SK-N-SH treated with all-trans-retinoic acid at 6 μM for 48 hours (cell line): ENCODE measurements at regions not wholly inside any gene's neighbourhood (a gene's known extent, or its start where the extent isn't known, plus 50 kb on each side); places are given as distances from the start of the nearest gene placed in this dataset.

ENCODE experiments used
- ATAC-seq: fragments of 200-7000 bp; cut with Tn5 transposase; 3 replicates; pipeline ENCODE4 v1.9.1; 2020; ENCODE audit warnings: mild to moderate bottlenecking, moderate library complexity
- ARNTL ChIP-seq: fragments of 450-650 bp; formaldehyde crosslinking; IDR thresholded peaks from 2 replicates; pipeline ENCODE4 v1.5.0; 2020; ENCODE audit warnings: low read depth, mild to moderate bottlenecking, moderate library complexity, borderline replicate concordance
- BACH2 ChIP-seq: fragments of 250-450 bp; sonication (Bioruptor Pico); IDR thresholded peaks from 2 replicates; pipeline ENCODE4 v1.9.0; 2021; ENCODE audit warnings: mild to moderate bottlenecking, borderline replicate concordance
- CREB5 ChIP-seq: fragments of 250-450 bp; sonication (Bioruptor Pico); IDR thresholded peaks from 2 replicates; pipeline ENCODE4 v1.5.1; 2020; ENCODE audit warnings: low read depth, mild to moderate bottlenecking, moderate library complexity
- CSDC2 ChIP-seq: fragments of 250-450 bp; sonication (Bioruptor Pico); IDR thresholded peaks from 2 replicates; pipeline ENCODE4 v1.5.0; 2020; ENCODE audit warnings: mild to moderate bottlenecking, moderate library complexity
- CSRNP3 ChIP-seq: fragments of 250-450 bp; sonication (Bioruptor Pico); IDR thresholded peaks from 2 replicates; pipeline ENCODE4 v1.5.1; 2021; ENCODE audit warnings: mild to moderate bottlenecking, moderate library complexity
- GLIS3 ChIP-seq: fragments of 250-450 bp; sonication (Bioruptor Pico); IDR thresholded peaks from 2 replicates; pipeline ENCODE4 v1.5.0; 2020; ENCODE audit warnings: mild to moderate bottlenecking, moderate library complexity
- ISL1 ChIP-seq: fragments of 250-450 bp; sonication (Bioruptor Pico); IDR thresholded peaks from 2 replicates; pipeline ENCODE4 v2.1.2; 2022; ENCODE audit warnings: mild to moderate bottlenecking, moderate library complexity
- OSR1 ChIP-seq: fragments of 250-450 bp; sonication (Bioruptor Pico); IDR thresholded peaks from 2 replicates; pipeline ENCODE4 v1.8.0; 2022; ENCODE audit warnings: moderate library complexity, mild to moderate bottlenecking, inconsistent platforms
- POU6F1 ChIP-seq: fragments of 250-450 bp; sonication (Bioruptor Pico); IDR thresholded peaks from 2 replicates; pipeline ENCODE4 v1.8.0; 2021; ENCODE audit warnings: low read depth, mild to moderate bottlenecking, moderate library complexity, borderline replicate concordance
- PPARA ChIP-seq: fragments of 250-450 bp; sonication (Bioruptor Pico); IDR thresholded peaks from 2 replicates; pipeline ENCODE4 v1.5.0; 2020; ENCODE audit warnings: mild to moderate bottlenecking, borderline replicate concordance
- RARB ChIP-seq: fragments of 250-450 bp; sonication (Bioruptor Pico); IDR thresholded peaks from 2 replicates; pipeline ENCODE4 v1.8.0; 2021; ENCODE audit warnings: mild to moderate bottlenecking, moderate library complexity
- SNAI2 ChIP-seq: fragments of 250-450 bp; sonication (Bioruptor Pico); IDR thresholded peaks from 2 replicates; pipeline ENCODE4 v1.5.0; 2020; ENCODE audit warnings: mild to moderate bottlenecking, moderate library complexity
- TCF4 ChIP-seq: fragments of 250-450 bp; sonication (Bioruptor Pico); IDR thresholded peaks from 2 replicates; pipeline ENCODE4 v1.8.0; 2021; ENCODE audit warnings: mild to moderate bottlenecking, moderate library complexity, borderline replicate concordance
- TOX ChIP-seq: fragments of 250-450 bp; sonication (Bioruptor Pico); IDR thresholded peaks from 2 replicates; pipeline ENCODE4 v1.8.0; 2021; ENCODE audit warnings: mild to moderate bottlenecking, moderate library complexity, borderline replicate concordance
- TSHZ2 ChIP-seq: fragments of 250-450 bp; sonication (Bioruptor Pico); IDR thresholded peaks from 2 replicates; pipeline ENCODE4 v1.5.0; 2020; ENCODE audit warnings: mild to moderate bottlenecking, moderate library complexity
- ZC3H10 ChIP-seq: fragments of 250-450 bp; sonication (Bioruptor Pico); IDR thresholded peaks from 2 replicates; pipeline ENCODE4 v1.5.1; 2021; ENCODE audit warnings: mild to moderate bottlenecking, moderate library complexity
- ZFP3 ChIP-seq: fragments of 250-450 bp; sonication (Bioruptor Pico); IDR thresholded peaks from 2 replicates; pipeline ENCODE4 v1.5.0; 2020; ENCODE audit warnings: mild to moderate bottlenecking, moderate library complexity
- ZFP30 ChIP-seq: fragments of 450-650 bp; formaldehyde crosslinking; IDR thresholded peaks from 2 replicates; pipeline ENCODE4 v1.5.0; 2022; ENCODE audit warnings: mild to moderate bottlenecking, moderate library complexity
- ZNF565 ChIP-seq: fragments of 450-650 bp; formaldehyde crosslinking; conservative IDR thresholded peaks from 2 replicates; pipeline ENCODE4 v1.5.0; 2020; ENCODE audit warnings: low read depth, mild to moderate bottlenecking, moderate library complexity
- ZNF70 ChIP-seq: fragments of 450-650 bp; formaldehyde crosslinking; IDR thresholded peaks from 2 replicates; pipeline ENCODE4 v1.5.0; 2020; ENCODE audit warnings: mild to moderate bottlenecking, moderate library complexity
- ZNF8 ChIP-seq: fragments of 450-650 bp; formaldehyde crosslinking; IDR thresholded peaks from 2 replicates; pipeline ENCODE4 v1.5.0; 2020; ENCODE audit warnings: mild to moderate bottlenecking, moderate library complexity

GRCh38 chr4:124025428-124025827 lies 628.8 kb downstream of the SPRY1 start:
- no peak for ATAC-seq
- no peak for TF ChIP-seq ZFP3
- TF ChIP-seq PPARA = no peak
- no peak for TF ChIP-seq ZNF565 (CRISPR knock-in tag)
- no peak for TF ChIP-seq ZC3H10 (CRISPR knock-in tag)
- TF ChIP-seq, all 23 proteins: peak for 0

GRCh38 chr4:124028182-124028581 lies 631.6 kb downstream of the SPRY1 start:
- TF ChIP-seq CSRNP3 (CRISPR knock-in tag) = no peak
- no peak for TF ChIP-seq GLIS3 (CRISPR knock-in tag)
- TF ChIP-seq ZNF70 = no peak
- no peak for TF ChIP-seq BACH2
- no peak; the same call in 1 of the 2 replicates for TF ChIP-seq ISL1 (CRISPR knock-in tag)
- TF ChIP-seq TOX (CRISPR knock-in tag) = no peak
- TF ChIP-seq ZC3H10 (CRISPR knock-in tag) = no peak
- no peak for ATAC-seq

- TF ChIP-seq CREB5 = no peak
- no peak for ATAC-seq
Measured at GRCh38 chr4:124030147-124030546, 633.6 kb downstream of the SPRY1 start.

GRCh38 chr4:124032035-124032434 lies 635.4 kb downstream of the SPRY1 start:
- no peak for ATAC-seq
- TF ChIP-seq TCF4 (CRISPR knock-in tag) (no peak), OSR1 (CRISPR knock-in tag) (no peak), CSDC2 (CRISPR knock-in tag) (no peak), ZNF565 (CRISPR knock-in tag) (no peak), ISL1 (CRISPR knock-in tag) (no peak), CSRNP3 (CRISPR knock-in tag) (no peak), SNAI2 (CRISPR knock-in tag) (no peak), ZNF8 (no peak), ARNTL (no peak), ZFP30 (CRISPR knock-in tag) (no peak)

GRCh38 chr4:124035364-124036041 lies 638.9 kb downstream of the SPRY1 start:
- TF ChIP-seq GLIS3 (CRISPR knock-in tag) (no peak), POU6F1 (no peak), ZFP3 (no peak), ZNF8 (no peak), RARB (CRISPR knock-in tag) (no peak), TSHZ2 (no peak), CREB5 (no peak), SNAI2 (CRISPR knock-in tag) (no peak), ZNF70 (no peak), TCF4 (CRISPR knock-in tag) (no peak), OSR1 (CRISPR knock-in tag) (no peak), PPARA (no peak), BACH2 (no peak), ARNTL (no peak), ZC3H10 (CRISPR knock-in tag) (no peak), ISL1 (CRISPR knock-in tag) (no peak), CSRNP3 (CRISPR knock-in tag) (no peak)
- TF ChIP-seq, all 23 proteins: peak for 0
- no peak for ATAC-seq
